ENCODE measurements at regions not wholly inside any gene's neighbourhood (a gene's known extent, or its start where the extent isn't known, plus 50 kb on each side); places are given as distances from the start of the nearest gene placed in this dataset.

DNA sequence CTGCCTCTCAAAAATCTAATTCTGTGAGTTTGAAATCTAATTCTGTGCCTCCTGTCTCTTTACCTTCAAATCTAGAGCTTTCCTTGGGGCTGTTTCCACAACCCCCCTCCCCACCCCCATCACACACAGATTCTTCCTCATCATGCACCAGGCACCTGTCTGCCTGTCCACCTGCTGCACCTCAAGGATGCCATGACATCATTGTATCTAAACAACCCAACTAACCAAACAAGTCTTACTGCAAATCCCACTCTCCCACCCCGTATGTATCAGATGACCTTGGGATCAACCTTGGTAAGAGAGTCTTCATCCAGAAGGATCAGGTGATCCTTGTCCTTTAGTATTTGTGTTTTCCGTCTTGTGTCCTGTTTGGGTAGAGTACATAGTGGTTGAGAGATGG is 102.7 kb upstream of the SIM2 start:
- H3K27me3 Mint-ChIP-seq (ENCODE audit: low read depth), result peaks cover 2% of the 10 kb centered on the region; the same call in 1 of the 2 replicates
- H3K4me3 Mint-ChIP-seq, result no peak overlapping the region
- POLR2A ChIA-PET, result no interaction called here

More for the DNA sequence above, 102.7 kb upstream of the SIM2 start:
- no peak for ATAC-seq
- TF ChIP-seq ZNF138 (CRISPR knock-in tag; conservative IDR thresholded peaks at IDR 0.05), result no peak
- TF ChIP-seq, protein P1, sequence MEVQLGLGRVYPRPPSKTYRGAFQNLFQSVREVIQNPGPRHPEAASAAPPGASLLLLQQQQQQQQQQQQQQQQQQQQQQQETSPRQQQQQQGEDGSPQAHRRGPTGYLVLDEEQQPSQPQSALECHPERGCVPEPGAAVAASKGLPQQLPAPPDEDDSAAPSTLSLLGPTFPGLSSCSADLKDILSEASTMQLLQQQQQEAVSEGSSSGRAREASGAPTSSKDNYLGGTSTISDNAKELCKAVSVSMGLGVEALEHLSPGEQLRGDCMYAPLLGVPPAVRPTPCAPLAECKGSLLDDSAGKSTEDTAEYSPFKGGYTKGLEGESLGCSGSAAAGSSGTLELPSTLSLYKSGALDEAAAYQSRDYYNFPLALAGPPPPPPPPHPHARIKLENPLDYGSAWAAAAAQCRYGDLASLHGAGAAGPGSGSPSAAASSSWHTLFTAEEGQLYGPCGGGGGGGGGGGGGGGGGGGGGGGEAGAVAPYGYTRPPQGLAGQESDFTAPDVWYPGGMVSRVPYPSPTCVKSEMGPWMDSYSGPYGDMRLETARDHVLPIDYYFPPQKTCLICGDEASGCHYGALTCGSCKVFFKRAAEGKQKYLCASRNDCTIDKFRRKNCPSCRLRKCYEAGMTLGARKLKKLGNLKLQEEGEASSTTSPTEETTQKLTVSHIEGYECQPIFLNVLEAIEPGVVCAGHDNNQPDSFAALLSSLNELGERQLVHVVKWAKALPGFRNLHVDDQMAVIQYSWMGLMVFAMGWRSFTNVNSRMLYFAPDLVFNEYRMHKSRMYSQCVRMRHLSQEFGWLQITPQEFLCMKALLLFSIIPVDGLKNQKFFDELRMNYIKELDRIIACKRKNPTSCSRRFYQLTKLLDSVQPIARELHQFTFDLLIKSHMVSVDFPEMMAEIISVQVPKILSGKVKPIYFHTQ (CRISPR knock-in tag; IDR thresholded peaks at IDR 0.05), result no peak
- TF ChIP-seq, protein P2, sequence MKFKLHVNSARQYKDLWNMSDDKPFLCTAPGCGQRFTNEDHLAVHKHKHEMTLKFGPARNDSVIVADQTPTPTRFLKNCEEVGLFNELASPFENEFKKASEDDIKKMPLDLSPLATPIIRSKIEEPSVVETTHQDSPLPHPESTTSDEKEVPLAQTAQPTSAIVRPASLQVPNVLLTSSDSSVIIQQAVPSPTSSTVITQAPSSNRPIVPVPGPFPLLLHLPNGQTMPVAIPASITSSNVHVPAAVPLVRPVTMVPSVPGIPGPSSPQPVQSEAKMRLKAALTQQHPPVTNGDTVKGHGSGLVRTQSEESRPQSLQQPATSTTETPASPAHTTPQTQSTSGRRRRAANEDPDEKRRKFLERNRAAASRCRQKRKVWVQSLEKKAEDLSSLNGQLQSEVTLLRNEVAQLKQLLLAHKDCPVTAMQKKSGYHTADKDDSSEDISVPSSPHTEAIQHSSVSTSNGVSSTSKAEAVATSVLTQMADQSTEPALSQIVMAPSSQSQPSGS (CRISPR knock-in tag; IDR thresholded peaks at IDR 0.05; ENCODE audit: borderline replicate concordance, low read depth), result no peak
- TF ChIP-seq, protein P3, sequence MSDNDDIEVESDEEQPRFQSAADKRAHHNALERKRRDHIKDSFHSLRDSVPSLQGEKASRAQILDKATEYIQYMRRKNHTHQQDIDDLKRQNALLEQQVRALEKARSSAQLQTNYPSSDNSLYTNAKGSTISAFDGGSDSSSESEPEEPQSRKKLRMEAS (CRISPR knock-in tag; IDR thresholded peaks at IDR 0.05), result no peak
- TF ChIP-seq SMAD3 (CRISPR knock-in tag; IDR thresholded peaks at IDR 0.05; ENCODE audit: borderline replicate concordance), result no peak
- TF ChIP-seq, protein P4, sequence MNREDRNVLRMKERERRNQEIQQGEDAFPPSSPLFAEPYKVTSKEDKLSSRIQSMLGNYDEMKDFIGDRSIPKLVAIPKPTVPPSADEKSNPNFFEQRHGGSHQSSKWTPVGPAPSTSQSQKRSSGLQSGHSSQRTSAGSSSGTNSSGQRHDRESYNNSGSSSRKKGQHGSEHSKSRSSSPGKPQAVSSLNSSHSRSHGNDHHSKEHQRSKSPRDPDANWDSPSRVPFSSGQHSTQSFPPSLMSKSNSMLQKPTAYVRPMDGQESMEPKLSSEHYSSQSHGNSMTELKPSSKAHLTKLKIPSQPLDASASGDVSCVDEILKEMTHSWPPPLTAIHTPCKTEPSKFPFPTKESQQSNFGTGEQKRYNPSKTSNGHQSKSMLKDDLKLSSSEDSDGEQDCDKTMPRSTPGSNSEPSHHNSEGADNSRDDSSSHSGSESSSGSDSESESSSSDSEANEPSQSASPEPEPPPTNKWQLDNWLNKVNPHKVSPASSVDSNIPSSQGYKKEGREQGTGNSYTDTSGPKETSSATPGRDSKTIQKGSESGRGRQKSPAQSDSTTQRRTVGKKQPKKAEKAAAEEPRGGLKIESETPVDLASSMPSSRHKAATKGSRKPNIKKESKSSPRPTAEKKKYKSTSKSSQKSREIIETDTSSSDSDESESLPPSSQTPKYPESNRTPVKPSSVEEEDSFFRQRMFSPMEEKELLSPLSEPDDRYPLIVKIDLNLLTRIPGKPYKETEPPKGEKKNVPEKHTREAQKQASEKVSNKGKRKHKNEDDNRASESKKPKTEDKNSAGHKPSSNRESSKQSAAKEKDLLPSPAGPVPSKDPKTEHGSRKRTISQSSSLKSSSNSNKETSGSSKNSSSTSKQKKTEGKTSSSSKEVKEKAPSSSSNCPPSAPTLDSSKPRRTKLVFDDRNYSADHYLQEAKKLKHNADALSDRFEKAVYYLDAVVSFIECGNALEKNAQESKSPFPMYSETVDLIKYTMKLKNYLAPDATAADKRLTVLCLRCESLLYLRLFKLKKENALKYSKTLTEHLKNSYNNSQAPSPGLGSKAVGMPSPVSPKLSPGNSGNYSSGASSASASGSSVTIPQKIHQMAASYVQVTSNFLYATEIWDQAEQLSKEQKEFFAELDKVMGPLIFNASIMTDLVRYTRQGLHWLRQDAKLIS (CRISPR knock-in tag; IDR thresholded peaks at IDR 0.05; ENCODE audit: borderline replicate concordance), result no peak
- TF ChIP-seq ESRRA (CRISPR knock-in tag; IDR thresholded peaks at IDR 0.05; ENCODE audit: borderline replicate concordance), result no peak
- no peak for TF ChIP-seq ZNF219 (CRISPR knock-in tag; IDR thresholded peaks at IDR 0.05; ENCODE audit: borderline replicate concordance)
- TF ChIP-seq, protein P5, sequence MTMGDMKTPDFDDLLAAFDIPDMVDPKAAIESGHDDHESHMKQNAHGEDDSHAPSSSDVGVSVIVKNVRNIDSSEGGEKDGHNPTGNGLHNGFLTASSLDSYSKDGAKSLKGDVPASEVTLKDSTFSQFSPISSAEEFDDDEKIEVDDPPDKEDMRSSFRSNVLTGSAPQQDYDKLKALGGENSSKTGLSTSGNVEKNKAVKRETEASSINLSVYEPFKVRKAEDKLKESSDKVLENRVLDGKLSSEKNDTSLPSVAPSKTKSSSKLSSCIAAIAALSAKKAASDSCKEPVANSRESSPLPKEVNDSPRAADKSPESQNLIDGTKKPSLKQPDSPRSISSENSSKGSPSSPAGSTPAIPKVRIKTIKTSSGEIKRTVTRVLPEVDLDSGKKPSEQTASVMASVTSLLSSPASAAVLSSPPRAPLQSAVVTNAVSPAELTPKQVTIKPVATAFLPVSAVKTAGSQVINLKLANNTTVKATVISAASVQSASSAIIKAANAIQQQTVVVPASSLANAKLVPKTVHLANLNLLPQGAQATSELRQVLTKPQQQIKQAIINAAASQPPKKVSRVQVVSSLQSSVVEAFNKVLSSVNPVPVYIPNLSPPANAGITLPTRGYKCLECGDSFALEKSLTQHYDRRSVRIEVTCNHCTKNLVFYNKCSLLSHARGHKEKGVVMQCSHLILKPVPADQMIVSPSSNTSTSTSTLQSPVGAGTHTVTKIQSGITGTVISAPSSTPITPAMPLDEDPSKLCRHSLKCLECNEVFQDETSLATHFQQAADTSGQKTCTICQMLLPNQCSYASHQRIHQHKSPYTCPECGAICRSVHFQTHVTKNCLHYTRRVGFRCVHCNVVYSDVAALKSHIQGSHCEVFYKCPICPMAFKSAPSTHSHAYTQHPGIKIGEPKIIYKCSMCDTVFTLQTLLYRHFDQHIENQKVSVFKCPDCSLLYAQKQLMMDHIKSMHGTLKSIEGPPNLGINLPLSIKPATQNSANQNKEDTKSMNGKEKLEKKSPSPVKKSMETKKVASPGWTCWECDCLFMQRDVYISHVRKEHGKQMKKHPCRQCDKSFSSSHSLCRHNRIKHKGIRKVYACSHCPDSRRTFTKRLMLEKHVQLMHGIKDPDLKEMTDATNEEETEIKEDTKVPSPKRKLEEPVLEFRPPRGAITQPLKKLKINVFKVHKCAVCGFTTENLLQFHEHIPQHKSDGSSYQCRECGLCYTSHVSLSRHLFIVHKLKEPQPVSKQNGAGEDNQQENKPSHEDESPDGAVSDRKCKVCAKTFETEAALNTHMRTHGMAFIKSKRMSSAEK (CRISPR knock-in tag; IDR thresholded peaks at IDR 0.05; ENCODE audit: borderline replicate concordance), result no peak
- no peak for TF ChIP-seq KAT7 (CRISPR knock-in tag; IDR thresholded peaks at IDR 0.05; ENCODE audit: borderline replicate concordance)
- TF ChIP-seq TP53 (CRISPR knock-in tag; IDR thresholded peaks at IDR 0.05), result no peak
- no peak for TF ChIP-seq EMX1 (CRISPR knock-in tag; IDR thresholded peaks at IDR 0.05)
- Mint-ChIP-seq H3K27ac (no peak overlapping the region), H3K36me3 (no peaks in the 10 kb centered on the region), H3K4me1 (no peaks in the 10 kb centered on the region), H3K9me3 (peaks cover 14% of the 10 kb centered on the region)
- CTCF ChIA-PET, result interaction anchor here (0.9 to 1.1 kb wide), 2 partner anchors 10 to 35 kb away, joined by 4 to 5 read pairs; no protein-coding TSS in a partner anchor
- DNase-seq (ENCODE audit: low spot score), result no peak

Data from WTC11 (cell line).